WTC11 (cell line): ENCODE measurements at regions not wholly inside any gene's neighbourhood (a gene's known extent, or its start where the extent isn't known, plus 50 kb on each side); places are given as distances from the start of the nearest gene placed in this dataset.

Source experiments
- ATAC-seq: fragments of 200-7000 bp; cut with Tn5 transposase; 2 replicates; pipeline ENCODE4 v1.10.0; 2021; ENCODE audit warnings: mild to moderate bottlenecking, moderate library complexity
- CTCF ChIA-PET: fragments of 300-600 bp; sonication (Branson Sonifier 250); formaldehyde crosslinking; loops from one replicate; lab custom pipeline; 2021; ENCODE audit warnings: antibody characterized with exemption; lab: Charles Lee
- POLR2A ChIA-PET: fragments of 350-600 bp; sonication (Branson Sonifier 250); formaldehyde crosslinking; loops from one replicate; lab custom pipeline; 2021; ENCODE audit warnings: antibody characterized with exemption; lab: Charles Lee
- DNase-seq: peaks from one replicate; pipeline ENCODE4 v3.0.0; 2021; ENCODE audit warnings: low spot score
- H3K27ac Mint-ChIP-seq: 2 replicates; pipeline ENCODE4 v1.8.0; 2021; ENCODE audit warnings: mixed read lengths
- H3K27me3 Mint-ChIP-seq: 2 replicates; pipeline ENCODE4 v1.8.0; 2021; ENCODE audit warnings: low read depth, mild to moderate bottlenecking, moderate library complexity, mixed read lengths
- H3K36me3 Mint-ChIP-seq: 2 replicates; pipeline ENCODE4 v1.8.0; 2021; ENCODE audit warnings: mixed read lengths
- H3K4me1 Mint-ChIP-seq: 2 replicates; pipeline ENCODE4 v1.8.0; 2022; ENCODE audit warnings: mixed read lengths
- H3K4me3 Mint-ChIP-seq: 2 replicates; pipeline ENCODE4 v1.8.0; 2021; ENCODE audit warnings: mild to moderate bottlenecking, moderate library complexity, mixed read lengths
- H3K9me3 Mint-ChIP-seq: 2 replicates; pipeline ENCODE4 v1.8.0; 2021; ENCODE audit warnings: mixed read lengths
- AFF4 ChIP-seq: sonication (generic); formaldehyde crosslinking; IDR thresholded peaks from 2 replicates; pipeline ENCODE4 v1.8.1; 2023; ENCODE audit warnings: mild to moderate bottlenecking, missing genetic modification reagents, borderline replicate concordance
- E2F4 ChIP-seq: sonication (generic); formaldehyde crosslinking; IDR thresholded peaks from 2 replicates; pipeline ENCODE4 v1.8.1; 2022; ENCODE audit warnings: low read depth, mild to moderate bottlenecking, moderate library complexity, missing genetic modification reagents, borderline replicate concordance
- EMX1 ChIP-seq: fragments of 250-450 bp; sonication (Bioruptor Pico); IDR thresholded peaks from 2 replicates; pipeline ENCODE4 v1.8.0; 2021; ENCODE audit warnings: mild to moderate bottlenecking
- FOXK1 ChIP-seq: sonication (generic); formaldehyde crosslinking; IDR thresholded peaks from 2 replicates; pipeline ENCODE4 v1.8.0; 2022; ENCODE audit warnings: mild to moderate bottlenecking, moderate library complexity, missing genetic modification reagents
- NR3C1 ChIP-seq: sonication (generic); formaldehyde crosslinking; conservative IDR thresholded peaks from 2 replicates; pipeline ENCODE4 v1.8.1; 2023; ENCODE audit warnings: low read depth, mild to moderate bottlenecking, missing genetic modification reagents
- PREB ChIP-seq: sonication (generic); formaldehyde crosslinking; IDR thresholded peaks from 2 replicates; pipeline ENCODE4 v1.8.1; 2022; ENCODE audit warnings: mild to moderate bottlenecking, missing genetic modification reagents, moderate library complexity, borderline replicate concordance
- SP1 ChIP-seq: sonication (generic); formaldehyde crosslinking; conservative IDR thresholded peaks from 2 replicates; pipeline ENCODE4 v1.8.1; 2022; ENCODE audit warnings: missing genetic modification reagents
- TCF7 ChIP-seq: sonication (generic); formaldehyde crosslinking; IDR thresholded peaks from 2 replicates; pipeline ENCODE4 v1.8.0; 2022; ENCODE audit warnings: mild to moderate bottlenecking, low read depth, missing genetic modification reagents, moderate library complexity
- ZNF219 ChIP-seq: sonication (generic); formaldehyde crosslinking; IDR thresholded peaks from 2 replicates; pipeline ENCODE4 v1.8.0; 2023; ENCODE audit warnings: missing genetic modification reagents, mild to moderate bottlenecking, borderline replicate concordance
- TF ChIP-seq, protein P1 (sequence below): sonication (generic); formaldehyde crosslinking; IDR thresholded peaks from 2 replicates; pipeline ENCODE4 v1.8.0; 2022; ENCODE audit warnings: mild to moderate bottlenecking, missing genetic modification reagents
- TF ChIP-seq, protein P2 (sequence below): fragments of 200-600 bp; IDR thresholded peaks from 2 replicates; pipeline ENCODE4 v1.8.0; 2022; ENCODE audit warnings: antibody characterized with exemption
- TF ChIP-seq, protein P3 (sequence below): fragments of 250-450 bp; sonication (Bioruptor Pico); IDR thresholded peaks from 2 replicates; pipeline ENCODE4 v1.9.0; 2021; ENCODE audit warnings: mild to moderate bottlenecking, borderline replicate concordance

DNA sequence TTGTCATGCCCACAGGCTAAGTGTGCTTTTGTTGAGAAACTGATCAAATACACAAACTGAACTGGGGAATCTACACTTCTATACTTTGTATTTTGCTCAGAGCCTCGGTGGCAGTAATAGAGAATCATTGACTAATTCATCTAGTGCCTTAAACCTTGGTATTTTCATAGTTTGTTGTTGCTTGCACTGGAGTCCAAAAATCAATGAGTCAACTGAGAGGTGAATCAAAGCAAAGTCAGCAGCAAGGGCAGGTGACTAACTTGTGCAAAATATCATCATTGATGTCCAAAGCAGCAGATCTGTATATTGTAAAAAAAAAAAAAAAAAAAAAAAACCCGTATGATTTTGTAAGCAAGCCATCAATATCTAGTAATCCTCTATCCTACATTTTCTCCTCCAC lies 296.4 kb downstream of the MAP2K6 start:
- Mint-ChIP-seq H3K27me3 (no peaks in the 10 kb centered on the region; the same call in 1 of the 2 replicates), H3K4me3 (no peak overlapping the region), H3K27ac (no peak overlapping the region), H3K4me1 (no peaks in the 10 kb centered on the region), H3K36me3 (no peaks in the 10 kb centered on the region), H3K9me3 (peaks cover 4% of the 10 kb centered on the region; the same call in 1 of the 2 replicates)
- ATAC-seq (no peak), DNase-seq (no peak)
- CTCF ChIA-PET: no interaction called here
- POLR2A ChIA-PET: no interaction called here
- TF ChIP-seq E2F4 (CRISPR knock-in tag) (no peak), ZNF219 (CRISPR knock-in tag) (no peak), FOXK1 (CRISPR knock-in tag) (no peak), EMX1 (CRISPR knock-in tag) (no peak), SP1 (CRISPR knock-in tag) (no peak), PREB (CRISPR knock-in tag) (no peak), TCF7 (CRISPR knock-in tag) (no peak), AFF4 (CRISPR knock-in tag) (no peak), NR3C1 (CRISPR knock-in tag) (no peak)
- TF ChIP-seq, protein P1, sequence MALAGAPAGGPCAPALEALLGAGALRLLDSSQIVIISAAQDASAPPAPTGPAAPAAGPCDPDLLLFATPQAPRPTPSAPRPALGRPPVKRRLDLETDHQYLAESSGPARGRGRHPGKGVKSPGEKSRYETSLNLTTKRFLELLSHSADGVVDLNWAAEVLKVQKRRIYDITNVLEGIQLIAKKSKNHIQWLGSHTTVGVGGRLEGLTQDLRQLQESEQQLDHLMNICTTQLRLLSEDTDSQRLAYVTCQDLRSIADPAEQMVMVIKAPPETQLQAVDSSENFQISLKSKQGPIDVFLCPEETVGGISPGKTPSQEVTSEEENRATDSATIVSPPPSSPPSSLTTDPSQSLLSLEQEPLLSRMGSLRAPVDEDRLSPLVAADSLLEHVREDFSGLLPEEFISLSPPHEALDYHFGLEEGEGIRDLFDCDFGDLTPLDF: no peak
- TF ChIP-seq, protein P2, sequence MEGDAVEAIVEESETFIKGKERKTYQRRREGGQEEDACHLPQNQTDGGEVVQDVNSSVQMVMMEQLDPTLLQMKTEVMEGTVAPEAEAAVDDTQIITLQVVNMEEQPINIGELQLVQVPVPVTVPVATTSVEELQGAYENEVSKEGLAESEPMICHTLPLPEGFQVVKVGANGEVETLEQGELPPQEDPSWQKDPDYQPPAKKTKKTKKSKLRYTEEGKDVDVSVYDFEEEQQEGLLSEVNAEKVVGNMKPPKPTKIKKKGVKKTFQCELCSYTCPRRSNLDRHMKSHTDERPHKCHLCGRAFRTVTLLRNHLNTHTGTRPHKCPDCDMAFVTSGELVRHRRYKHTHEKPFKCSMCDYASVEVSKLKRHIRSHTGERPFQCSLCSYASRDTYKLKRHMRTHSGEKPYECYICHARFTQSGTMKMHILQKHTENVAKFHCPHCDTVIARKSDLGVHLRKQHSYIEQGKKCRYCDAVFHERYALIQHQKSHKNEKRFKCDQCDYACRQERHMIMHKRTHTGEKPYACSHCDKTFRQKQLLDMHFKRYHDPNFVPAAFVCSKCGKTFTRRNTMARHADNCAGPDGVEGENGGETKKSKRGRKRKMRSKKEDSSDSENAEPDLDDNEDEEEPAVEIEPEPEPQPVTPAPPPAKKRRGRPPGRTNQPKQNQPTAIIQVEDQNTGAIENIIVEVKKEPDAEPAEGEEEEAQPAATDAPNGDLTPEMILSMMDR: no peak
- TF ChIP-seq, protein P3, sequence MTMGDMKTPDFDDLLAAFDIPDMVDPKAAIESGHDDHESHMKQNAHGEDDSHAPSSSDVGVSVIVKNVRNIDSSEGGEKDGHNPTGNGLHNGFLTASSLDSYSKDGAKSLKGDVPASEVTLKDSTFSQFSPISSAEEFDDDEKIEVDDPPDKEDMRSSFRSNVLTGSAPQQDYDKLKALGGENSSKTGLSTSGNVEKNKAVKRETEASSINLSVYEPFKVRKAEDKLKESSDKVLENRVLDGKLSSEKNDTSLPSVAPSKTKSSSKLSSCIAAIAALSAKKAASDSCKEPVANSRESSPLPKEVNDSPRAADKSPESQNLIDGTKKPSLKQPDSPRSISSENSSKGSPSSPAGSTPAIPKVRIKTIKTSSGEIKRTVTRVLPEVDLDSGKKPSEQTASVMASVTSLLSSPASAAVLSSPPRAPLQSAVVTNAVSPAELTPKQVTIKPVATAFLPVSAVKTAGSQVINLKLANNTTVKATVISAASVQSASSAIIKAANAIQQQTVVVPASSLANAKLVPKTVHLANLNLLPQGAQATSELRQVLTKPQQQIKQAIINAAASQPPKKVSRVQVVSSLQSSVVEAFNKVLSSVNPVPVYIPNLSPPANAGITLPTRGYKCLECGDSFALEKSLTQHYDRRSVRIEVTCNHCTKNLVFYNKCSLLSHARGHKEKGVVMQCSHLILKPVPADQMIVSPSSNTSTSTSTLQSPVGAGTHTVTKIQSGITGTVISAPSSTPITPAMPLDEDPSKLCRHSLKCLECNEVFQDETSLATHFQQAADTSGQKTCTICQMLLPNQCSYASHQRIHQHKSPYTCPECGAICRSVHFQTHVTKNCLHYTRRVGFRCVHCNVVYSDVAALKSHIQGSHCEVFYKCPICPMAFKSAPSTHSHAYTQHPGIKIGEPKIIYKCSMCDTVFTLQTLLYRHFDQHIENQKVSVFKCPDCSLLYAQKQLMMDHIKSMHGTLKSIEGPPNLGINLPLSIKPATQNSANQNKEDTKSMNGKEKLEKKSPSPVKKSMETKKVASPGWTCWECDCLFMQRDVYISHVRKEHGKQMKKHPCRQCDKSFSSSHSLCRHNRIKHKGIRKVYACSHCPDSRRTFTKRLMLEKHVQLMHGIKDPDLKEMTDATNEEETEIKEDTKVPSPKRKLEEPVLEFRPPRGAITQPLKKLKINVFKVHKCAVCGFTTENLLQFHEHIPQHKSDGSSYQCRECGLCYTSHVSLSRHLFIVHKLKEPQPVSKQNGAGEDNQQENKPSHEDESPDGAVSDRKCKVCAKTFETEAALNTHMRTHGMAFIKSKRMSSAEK (CRISPR knock-in tag): no peak
